HepG2 (cell line): ENCODE measurements at regions not wholly inside any gene's neighbourhood (a gene's known extent, or its start where the extent isn't known, plus 50 kb on each side); places are given as distances from the start of the nearest gene placed in this dataset.

Experiments used
- ATAC-seq: fragments of 200-7000 bp; cut with Tn5 transposase; 3 replicates; pipeline ENCODE4 v1.9.1; 2020; ENCODE audit warnings: mild to moderate bottlenecking, moderate library complexity
- BruUV-seq: library from RNA; stranded (reverse); fragments of 400-500 nt; replicated peaks from 2 replicates; lab custom pipeline; 2021; lab: Mats Ljungman, UMichigan
- CTCF ChIA-PET: fragments of 300-600 bp; formaldehyde crosslinking; extraction: SDS; loops from one replicate; lab custom pipeline; 2021; ENCODE audit warnings: low total read pairs, inconsistent platforms, low intra/inter-chr PET ratio; lab: Yijun Ruan, JAX
- POLR2A ChIA-PET: fragments of 350-600 bp; sonication (Branson Sonifier 250); formaldehyde crosslinking; loops from one replicate; lab custom pipeline; 2020; ENCODE audit warnings: antibody characterized with exemption, inconsistent platforms; lab: Yijun Ruan, JAX
- DNase-seq: peaks from one replicate; pipeline ENCODE4 v3.0.0-alpha.2; 2015; ENCODE audit warnings: low spot score
- FAIRE-seq: peaks from 3 replicates; lab custom pipeline; 2011; peaks lifted over from hg19 to GRCh38; lab: Jason Lieb, UNC
- H2AFZ ChIP-seq: one replicate; pipeline ENCODE4 v1.6.1; 2011; ENCODE audit warnings: low read length, inconsistent platforms
- H3K27ac ChIP-seq: fragments of 300-600 bp; 3 replicates; pipeline ENCODE4 v1.8.0; 2011; ENCODE audit warnings: mixed run types, mild to moderate bottlenecking, mixed read lengths, low read length, inconsistent platforms; ENCODE audit not compliant: insufficient read depth; ENCODE audit errors: extremely low read length
- H3K27me3 ChIP-seq, 2 experiments: fragments of 200-600 bp in 1 of 2; 2 replicates in 1 of 2; 3 replicates in 1 of 2; pipeline versions ENCODE4 v1.6.0 to v1.8.0; 2011; ENCODE audit warnings: low read length in 2 of 2, mild to moderate bottlenecking in 2 of 2, moderate library complexity in 2 of 2, inconsistent platforms in 1 of 2; ENCODE audit not compliant: insufficient read depth in 2 of 2, control insufficient read depth in 1 of 2
- H3K36me3 ChIP-seq, 2 experiments: fragments of 200-600 bp in 1 of 2; replicated peaks in 1 of 2; 2 replicates in 1 of 2; 3 replicates in 1 of 2; pipeline versions ENCODE4 v1.5.1 to v1.8.0; 2011; ENCODE audit warnings: low read length in 2 of 2, inconsistent platforms in 1 of 2; ENCODE audit not compliant: insufficient read depth in 2 of 2, control insufficient read depth in 1 of 2
- H3K4me1 ChIP-seq: 2 replicates; pipeline ENCODE4 v1.5.1; 2012; ENCODE audit warnings: low read length, inconsistent platforms; ENCODE audit not compliant: insufficient read depth
- H3K4me2 ChIP-seq: 2 replicates; pipeline ENCODE4 v1.6.0; 2011; ENCODE audit warnings: low read depth, low read length, inconsistent platforms
- H3K4me3 ChIP-seq, 3 experiments: fragments of 200-600 bp in 1 of 3; sonication (generic), shearing (Covaris generic) in 1 of 3; replicated peaks in 1 of 3; 2 replicates each; pipeline ENCODE4 v1.5.1; 2011 to 2016; ENCODE audit warnings: low read length in 3 of 3, inconsistent platforms in 2 of 3, low read depth in 2 of 3, mild to moderate bottlenecking in 2 of 3, control low read depth in 1 of 3, mixed read lengths in 1 of 3; ENCODE audit not compliant: insufficient read depth in 1 of 3
- H3K79me2 ChIP-seq: one replicate; pipeline ENCODE4 v1.6.1; 2011; ENCODE audit warnings: low read length, inconsistent platforms; ENCODE audit not compliant: insufficient read depth
- H3K9ac ChIP-seq: 2 replicates; pipeline ENCODE4 v1.6.0; 2011; ENCODE audit warnings: mild to moderate bottlenecking, low read depth, low read length, inconsistent platforms; ENCODE audit not compliant: insufficient read depth
- H3K9me3 ChIP-seq: 2 replicates; pipeline ENCODE4 v1.5.1; 2012; ENCODE audit warnings: mild to moderate bottlenecking, low read length
- H4K20me1 ChIP-seq: 2 replicates; pipeline ENCODE4 v1.6.0; 2011; ENCODE audit warnings: inconsistent platforms, mild to moderate bottlenecking, low read length, moderate library complexity; ENCODE audit not compliant: insufficient read depth
- CCDC6 ChIP-seq: sonication (generic); formaldehyde crosslinking; IDR thresholded peaks from 2 replicates; pipeline ENCODE4 v1.8.1; 2022; ENCODE audit warnings: mild to moderate bottlenecking, missing genetic modification reagents, moderate library complexity
- CEBPB ChIP-seq: IDR thresholded peaks from 2 replicates; pipeline ENCODE4 v1.6.1; 2011; ENCODE audit warnings: low read depth, low read length, improper control_type of control experiment, borderline replicate concordance
- EEA1 ChIP-seq: sonication (generic); formaldehyde crosslinking; IDR thresholded peaks from 2 replicates; pipeline ENCODE4 v1.5.1; 2020; ENCODE audit warnings: mild to moderate bottlenecking, missing genetic modification reagents, borderline replicate concordance
- FOSL1 ChIP-seq: sonication (generic); formaldehyde crosslinking; IDR thresholded peaks from 2 replicates; pipeline ENCODE4 v1.9.0; 2021; ENCODE audit warnings: missing genetic modification reagents, borderline replicate concordance
- NFYC ChIP-seq: IDR thresholded peaks from 2 replicates; pipeline ENCODE4 v1.6.1; 2016; ENCODE audit warnings: missing genetic modification reagents, missing compliant biosample characterization
- RBM22 ChIP-seq: fragments of 200-400 bp; formaldehyde crosslinking; optimal IDR thresholded peaks from 2 replicates; pipeline ENCODE3; 2017; ENCODE audit warnings: mild to moderate bottlenecking, low read length, moderate library complexity
- SRY ChIP-seq: sonication (generic); formaldehyde crosslinking; IDR thresholded peaks from 2 replicates; pipeline ENCODE4 v1.8.0; 2022; ENCODE audit warnings: mild to moderate bottlenecking, missing genetic modification reagents
- TBP ChIP-seq: sonication (generic); formaldehyde crosslinking; IDR thresholded peaks from 2 replicates; pipeline ENCODE4 v1.5.0; 2020; ENCODE audit warnings: missing genetic modification reagents
- TP53 ChIP-seq: sonication (generic); formaldehyde crosslinking; conservative IDR thresholded peaks from 2 replicates; pipeline ENCODE4 v1.4.0; 2020; ENCODE audit warnings: missing genetic modification reagents
- ZNF292 ChIP-seq: sonication (generic); formaldehyde crosslinking; IDR thresholded peaks from 2 replicates; pipeline ENCODE4 v1.8.1; 2022; ENCODE audit warnings: mild to moderate bottlenecking, low read depth, missing genetic modification reagents, borderline replicate concordance
- ZNF530 ChIP-seq: sonication (generic); formaldehyde crosslinking; IDR thresholded peaks from 2 replicates; pipeline ENCODE4 v1.5.0; 2020; ENCODE audit warnings: low read depth, mild to moderate bottlenecking, missing genetic modification reagents
- WGBS: methylation state at CpG from one replicate; pipeline ENCODE4 v1.1.6; 2017; ENCODE audit warnings: low lambda C conversion rate; 5-methylcytosine and 5-hydroxymethylcytosine counted together
- in situ Hi-C: cut with HindIII; loops from 2 replicates; pipeline ENCODE4 v1.10.0; 2017; ENCODE audit warnings: low pct_unique_long_range_greater_than_20kb; ENCODE audit not compliant: extremely low pct_ligation_motif_present
- intact Hi-C: fragments of 100-400 bp; cut with micrococcal nuclease; formaldehyde crosslinking; loops from one replicate; pipeline ENCODE4 v1.10.0; 2022; ENCODE audit not compliant: unreplicated experiment
- TF ChIP-seq, protein P1 (sequence below): sonication (generic); formaldehyde crosslinking; IDR thresholded peaks from 2 replicates; pipeline ENCODE4 v1.8.0; 2022; ENCODE audit warnings: missing genetic modification reagents, mild to moderate bottlenecking, borderline replicate concordance
- TF ChIP-seq, protein P2 (sequence below): sonication (generic); formaldehyde crosslinking; IDR thresholded peaks from 2 replicates; pipeline ENCODE4 v1.4.0; 2020; ENCODE audit warnings: missing genetic modification reagents
- TF ChIP-seq, protein P3 (sequence below): sonication (generic); formaldehyde crosslinking; IDR thresholded peaks from 2 replicates; pipeline ENCODE4 v1.5.0; 2020; ENCODE audit warnings: missing genetic modification reagents
- TF ChIP-seq, protein P4 (sequence below): sonication (generic); formaldehyde crosslinking; conservative IDR thresholded peaks from 2 replicates; pipeline ENCODE4 v1.4.0; 2020; ENCODE audit warnings: mild to moderate bottlenecking, missing genetic modification reagents, moderate library complexity
- TF ChIP-seq, protein P5 (sequence below), 2 experiments: fragments of 450-650 bp in 1 of 2; sonication (generic) in 1 of 2; formaldehyde crosslinking; IDR thresholded peaks; 2 replicates each; pipeline versions ENCODE4 v1.5.0 to v1.8.0; 2020 to 2022; ENCODE audit warnings: mild to moderate bottlenecking in 1 of 2, missing genetic modification reagents in 1 of 2

DNA sequence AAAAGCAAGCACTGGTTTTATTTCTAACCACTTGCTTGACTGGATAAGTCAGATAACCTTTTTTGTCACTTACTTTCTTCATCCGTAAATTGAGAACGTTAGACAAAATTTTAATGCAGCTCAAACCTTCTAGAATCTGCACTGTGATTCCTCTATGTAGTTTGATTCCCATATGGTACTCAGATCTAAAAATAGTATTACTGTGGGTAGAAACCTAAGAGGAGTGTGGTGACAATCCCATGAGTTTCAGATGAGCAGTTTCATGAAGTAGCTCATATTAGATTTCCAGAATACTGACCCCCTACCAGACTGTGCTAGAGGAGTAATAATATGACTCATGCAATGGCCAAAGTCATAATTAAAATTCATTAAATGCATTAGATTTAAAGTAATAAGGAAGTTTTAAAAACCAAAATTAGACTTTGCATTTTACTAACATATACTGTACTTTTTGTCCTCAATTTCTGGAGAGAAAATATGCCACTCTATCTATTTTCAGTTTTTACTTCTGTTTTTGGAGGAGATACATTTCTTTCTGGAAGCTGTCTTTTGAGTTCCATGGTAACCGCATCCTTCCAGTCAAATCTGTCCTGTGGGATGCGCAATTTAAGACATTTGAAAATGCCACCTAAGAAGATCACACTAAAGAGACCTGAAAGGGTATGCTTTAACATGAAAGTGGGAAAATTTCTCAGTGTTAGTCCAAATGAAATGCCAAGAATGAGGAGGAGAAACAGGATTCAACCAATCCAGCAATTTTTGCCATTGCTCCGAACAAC, 64.1 kb upstream of the GPM6A start:
- no peaks in the 10 kb centered on the region for H3K4me1 ChIP-seq
- ChIA-PET CTCF (no interaction called here), POLR2A (no interaction called here)
- H3K27me3 ChIP-seq = no peaks in the 10 kb centered on the region
- 18% methylated on average over 5 of the region's 5 CpGs for WGBS
- H3K4me2 ChIP-seq = no peak overlapping the region
- no peak overlapping the region for H2AFZ ChIP-seq
- BruUV-seq = no TSS peak
- H3K79me2 ChIP-seq = no peaks in the 10 kb centered on the region
- intact Hi-C loops = no loop called here
- H3K4me3 ChIP-seq = no peak overlapping the region
- no peak for FAIRE-seq
- in situ Hi-C loops = no loop called here
- no peak for DNase-seq
- no peak for ATAC-seq
- H3K9me3 ChIP-seq = no peaks in the 10 kb centered on the region
- no peaks in the 10 kb centered on the region for H4K20me1 ChIP-seq
- H3K36me3 ChIP-seq = no peaks in the 10 kb centered on the region
- no peak overlapping the region for H3K27ac ChIP-seq
- H3K9ac ChIP-seq = no peak overlapping the region
- TF ChIP-seq, protein P1, sequence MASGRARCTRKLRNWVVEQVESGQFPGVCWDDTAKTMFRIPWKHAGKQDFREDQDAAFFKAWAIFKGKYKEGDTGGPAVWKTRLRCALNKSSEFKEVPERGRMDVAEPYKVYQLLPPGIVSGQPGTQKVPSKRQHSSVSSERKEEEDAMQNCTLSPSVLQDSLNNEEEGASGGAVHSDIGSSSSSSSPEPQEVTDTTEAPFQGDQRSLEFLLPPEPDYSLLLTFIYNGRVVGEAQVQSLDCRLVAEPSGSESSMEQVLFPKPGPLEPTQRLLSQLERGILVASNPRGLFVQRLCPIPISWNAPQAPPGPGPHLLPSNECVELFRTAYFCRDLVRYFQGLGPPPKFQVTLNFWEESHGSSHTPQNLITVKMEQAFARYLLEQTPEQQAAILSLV = no peak
- TF ChIP-seq TBP (CRISPR knock-in tag) = no peak
- TF ChIP-seq, protein P2, sequence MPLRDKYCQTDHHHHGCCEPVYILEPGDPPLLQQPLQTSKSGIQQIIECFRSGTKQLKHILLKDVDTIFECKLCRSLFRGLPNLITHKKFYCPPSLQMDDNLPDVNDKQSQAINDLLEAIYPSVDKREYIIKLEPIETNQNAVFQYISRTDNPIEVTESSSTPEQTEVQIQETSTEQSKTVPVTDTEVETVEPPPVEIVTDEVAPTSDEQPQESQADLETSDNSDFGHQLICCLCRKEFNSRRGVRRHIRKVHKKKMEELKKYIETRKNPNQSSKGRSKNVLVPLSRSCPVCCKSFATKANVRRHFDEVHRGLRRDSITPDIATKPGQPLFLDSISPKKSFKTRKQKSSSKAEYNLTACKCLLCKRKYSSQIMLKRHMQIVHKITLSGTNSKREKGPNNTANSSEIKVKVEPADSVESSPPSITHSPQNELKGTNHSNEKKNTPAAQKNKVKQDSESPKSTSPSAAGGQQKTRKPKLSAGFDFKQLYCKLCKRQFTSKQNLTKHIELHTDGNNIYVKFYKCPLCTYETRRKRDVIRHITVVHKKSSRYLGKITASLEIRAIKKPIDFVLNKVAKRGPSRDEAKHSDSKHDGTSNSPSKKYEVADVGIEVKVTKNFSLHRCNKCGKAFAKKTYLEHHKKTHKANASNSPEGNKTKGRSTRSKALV (CRISPR knock-in tag) = no peak
- TF ChIP-seq, protein P3, sequence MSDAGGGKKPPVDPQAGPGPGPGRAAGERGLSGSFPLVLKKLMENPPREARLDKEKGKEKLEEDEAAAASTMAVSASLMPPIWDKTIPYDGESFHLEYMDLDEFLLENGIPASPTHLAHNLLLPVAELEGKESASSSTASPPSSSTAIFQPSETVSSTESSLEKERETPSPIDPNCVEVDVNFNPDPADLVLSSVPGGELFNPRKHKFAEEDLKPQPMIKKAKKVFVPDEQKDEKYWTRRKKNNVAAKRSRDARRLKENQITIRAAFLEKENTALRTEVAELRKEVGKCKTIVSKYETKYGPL (CRISPR knock-in tag) = no peak
- no peak for TF ChIP-seq EEA1 (CRISPR knock-in tag)
- TF ChIP-seq CEBPB = no peak
- no peak for TF ChIP-seq ZNF530 (CRISPR knock-in tag)
- TF ChIP-seq ZNF292 (CRISPR knock-in tag) = no peak
- no peak for TF ChIP-seq CCDC6 (CRISPR knock-in tag)
- no peak for TF ChIP-seq FOSL1 (CRISPR knock-in tag)
- TF ChIP-seq, protein P4, sequence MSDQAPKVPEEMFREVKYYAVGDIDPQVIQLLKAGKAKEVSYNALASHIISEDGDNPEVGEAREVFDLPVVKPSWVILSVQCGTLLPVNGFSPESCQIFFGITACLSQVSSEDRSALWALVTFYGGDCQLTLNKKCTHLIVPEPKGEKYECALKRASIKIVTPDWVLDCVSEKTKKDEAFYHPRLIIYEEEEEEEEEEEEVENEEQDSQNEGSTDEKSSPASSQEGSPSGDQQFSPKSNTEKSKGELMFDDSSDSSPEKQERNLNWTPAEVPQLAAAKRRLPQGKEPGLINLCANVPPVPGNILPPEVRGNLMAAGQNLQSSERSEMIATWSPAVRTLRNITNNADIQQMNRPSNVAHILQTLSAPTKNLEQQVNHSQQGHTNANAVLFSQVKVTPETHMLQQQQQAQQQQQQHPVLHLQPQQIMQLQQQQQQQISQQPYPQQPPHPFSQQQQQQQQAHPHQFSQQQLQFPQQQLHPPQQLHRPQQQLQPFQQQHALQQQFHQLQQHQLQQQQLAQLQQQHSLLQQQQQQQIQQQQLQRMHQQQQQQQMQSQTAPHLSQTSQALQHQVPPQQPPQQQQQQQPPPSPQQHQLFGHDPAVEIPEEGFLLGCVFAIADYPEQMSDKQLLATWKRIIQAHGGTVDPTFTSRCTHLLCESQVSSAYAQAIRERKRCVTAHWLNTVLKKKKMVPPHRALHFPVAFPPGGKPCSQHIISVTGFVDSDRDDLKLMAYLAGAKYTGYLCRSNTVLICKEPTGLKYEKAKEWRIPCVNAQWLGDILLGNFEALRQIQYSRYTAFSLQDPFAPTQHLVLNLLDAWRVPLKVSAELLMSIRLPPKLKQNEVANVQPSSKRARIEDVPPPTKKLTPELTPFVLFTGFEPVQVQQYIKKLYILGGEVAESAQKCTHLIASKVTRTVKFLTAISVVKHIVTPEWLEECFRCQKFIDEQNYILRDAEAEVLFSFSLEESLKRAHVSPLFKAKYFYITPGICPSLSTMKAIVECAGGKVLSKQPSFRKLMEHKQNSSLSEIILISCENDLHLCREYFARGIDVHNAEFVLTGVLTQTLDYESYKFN (CRISPR knock-in tag) = no peak
- no peak for TF ChIP-seq TP53 (CRISPR knock-in tag)
- TF ChIP-seq, protein P5, sequence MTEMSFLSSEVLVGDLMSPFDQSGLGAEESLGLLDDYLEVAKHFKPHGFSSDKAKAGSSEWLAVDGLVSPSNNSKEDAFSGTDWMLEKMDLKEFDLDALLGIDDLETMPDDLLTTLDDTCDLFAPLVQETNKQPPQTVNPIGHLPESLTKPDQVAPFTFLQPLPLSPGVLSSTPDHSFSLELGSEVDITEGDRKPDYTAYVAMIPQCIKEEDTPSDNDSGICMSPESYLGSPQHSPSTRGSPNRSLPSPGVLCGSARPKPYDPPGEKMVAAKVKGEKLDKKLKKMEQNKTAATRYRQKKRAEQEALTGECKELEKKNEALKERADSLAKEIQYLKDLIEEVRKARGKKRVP (CRISPR knock-in tag; IDR thresholded peaks at IDR 0.05) = no peak
- TF ChIP-seq SRY (CRISPR knock-in tag) = no peak
- no peak for TF ChIP-seq RBM22
- no peak for TF ChIP-seq NFYC
